A549 (cell line): ENCODE measurements at regions not wholly inside any gene's neighbourhood (a gene's known extent, or its start where the extent isn't known, plus 50 kb on each side); places are given as distances from the start of the nearest gene placed in this dataset.

Experiments
- ATAC-seq, 2 experiments: fragments of 200-7000 bp in 1 of 2; fragments of >200 bp in 1 of 2; cut with Nextera tagmentation in 1 of 2; cut with Tn5 transposase in 1 of 2; 3 replicates each; pipeline versions ENCODE4 v1.8.0 to v1.9.1; 2018 to 2020; ENCODE audit warnings: mild to moderate bottlenecking in 1 of 2, moderate library complexity in 1 of 2
- CTCF ChIA-PET: fragments of 300-600 bp; sonication (Branson Sonifier 250); formaldehyde crosslinking; extraction: SDS; loops from one replicate; lab custom pipeline; 2021; ENCODE audit warnings: antibody characterized with exemption, inconsistent platforms; lab: Yijun Ruan, JAX
- POLR2A ChIA-PET: fragments of 350-600 bp; formaldehyde crosslinking; extraction: SDS; loops from one replicate; lab custom pipeline; 2021; ENCODE audit warnings: antibody characterized with exemption, inconsistent platforms; lab: Yijun Ruan, JAX
- DNase-seq, 2 experiments: peaks; one replicate each; pipeline versions ENCODE4 v3.0.0 to v3.0.0-alpha.2; 2011 to 2016; ENCODE audit warnings: low read depth in 1 of 2, low spot score in 1 of 2
- FAIRE-seq: peaks from 2 replicates; lab custom pipeline; 2011; peaks lifted over from hg19 to GRCh38; lab: Jason Lieb, UNC
- H3K27ac ChIP-seq, 2 experiments: fragments of >200 bp; sonication (Bioruptor Twin); formaldehyde crosslinking; 3 replicates each; pipeline ENCODE4 v1.5.1; 2016 to 2017
- H3K4me1 ChIP-seq: fragments of >200 bp; sonication (Bioruptor Twin); formaldehyde crosslinking; 3 replicates; pipeline ENCODE4 v1.6.1; 2016
- H3K4me2 ChIP-seq: fragments of >200 bp; sonication (Bioruptor Twin); formaldehyde crosslinking; 3 replicates; pipeline ENCODE4 v1.6.1; 2016
- H3K4me3 ChIP-seq: fragments of >200 bp; sonication (Bioruptor Twin); formaldehyde crosslinking; 3 replicates; pipeline ENCODE4 v1.5.1; 2016
- H3K9me3 ChIP-seq: fragments of >200 bp; sonication (Bioruptor Twin); formaldehyde crosslinking; 3 replicates; pipeline ENCODE4 v1.6.1; 2016
- CBX8 ChIP-seq: fragments of 200-600 bp; sonication (generic); IDR thresholded peaks from 2 replicates; pipeline ENCODE4 v1.6.1; 2016
- CEBPB ChIP-seq, 2 experiments: fragments of >200 bp in 1 of 2; sonication (Bioruptor Twin) in 1 of 2; formaldehyde crosslinking in 1 of 2; IDR thresholded peaks; 2 replicates each; pipeline ENCODE4 v1.6.1; 2012 to 2016
- EHF ChIP-seq: fragments of 250-450 bp; sonication (Bioruptor Pico); IDR thresholded peaks from 2 replicates; pipeline ENCODE4 v1.5.0; 2020; ENCODE audit warnings: mild to moderate bottlenecking
- EP300 ChIP-seq, 2 experiments: fragments of >200 bp; sonication (Bioruptor Twin); formaldehyde crosslinking; IDR thresholded peaks; 2 replicates in 1 of 2; 3 replicates in 1 of 2; pipeline ENCODE4 v1.6.1; 2016 to 2017
- FOSL2 ChIP-seq, 2 experiments: fragments of 450-650 bp in 1 of 2; fragments of >200 bp in 1 of 2; sonication (Bioruptor Twin) in 1 of 2; formaldehyde crosslinking; IDR thresholded peaks; 2 replicates each; pipeline versions ENCODE4 v1.5.0 to v1.6.1; 2016 to 2020; ENCODE audit warnings: mild to moderate bottlenecking in 1 of 2, moderate library complexity in 1 of 2
- FOXS1 ChIP-seq: fragments of 250-450 bp; sonication (Bioruptor Pico); IDR thresholded peaks from 2 replicates; pipeline ENCODE4 v1.5.0; 2020; ENCODE audit warnings: mild to moderate bottlenecking, moderate library complexity
- HEYL ChIP-seq: fragments of 250-450 bp; sonication (Bioruptor Pico); IDR thresholded peaks from 2 replicates; pipeline ENCODE4 v1.8.0; 2021; ENCODE audit warnings: mild to moderate bottlenecking, moderate library complexity
- HMGXB4 ChIP-seq: fragments of 250-450 bp; sonication (Bioruptor Pico); IDR thresholded peaks from 2 replicates; pipeline ENCODE4 v1.5.0; 2021; ENCODE audit warnings: mild to moderate bottlenecking, moderate library complexity, borderline replicate concordance
- KDM1A ChIP-seq: fragments of 200-600 bp; sonication (generic); IDR thresholded peaks from 2 replicates; pipeline ENCODE4 v1.6.1; 2016; ENCODE audit warnings: low read depth, mild to moderate bottlenecking
- KDM5A ChIP-seq: fragments of 200-600 bp; sonication (generic); IDR thresholded peaks from 2 replicates; pipeline ENCODE4 v1.6.1; 2016; ENCODE audit warnings: antibody characterized with exemption, mild to moderate bottlenecking
- NR3C1 ChIP-seq: fragments of >200 bp; sonication (Bioruptor Twin); formaldehyde crosslinking; IDR thresholded peaks from 3 replicates; pipeline ENCODE4 v1.6.1; 2017
- PBX3 ChIP-seq: IDR thresholded peaks from 2 replicates; pipeline ENCODE4 v1.6.1; 2012
- PHF8 ChIP-seq: fragments of 200-600 bp; sonication (generic); IDR thresholded peaks from 2 replicates; pipeline ENCODE4 v1.6.1; 2016; ENCODE audit warnings: low read depth, mild to moderate bottlenecking, antibody characterized with exemption, moderate library complexity, borderline replicate concordance
- POLR2AphosphoS2 ChIP-seq: conservative IDR thresholded peaks from 2 replicates; pipeline ENCODE4 v1.6.1; 2012; ENCODE audit warnings: low read length, improper control_type of control experiment, inconsistent platforms
- RAD21 ChIP-seq, 2 experiments: fragments of >200 bp in 1 of 2; sonication (Bioruptor Twin) in 1 of 2; formaldehyde crosslinking in 1 of 2; IDR thresholded peaks in 1 of 2; conservative IDR thresholded peaks in 1 of 2; 2 replicates in 1 of 2; 3 replicates in 1 of 2; pipeline ENCODE4 v1.6.1; 2012 to 2018; ENCODE audit warnings: inconsistent platforms in 1 of 2
- RCOR1 ChIP-seq: fragments of 150-350 bp; IDR thresholded peaks from 2 replicates; pipeline ENCODE4 v1.6.1; 2014; ENCODE audit warnings: antibody characterized with exemption, low read length, low read depth
- REST ChIP-seq: fragments of 200-600 bp; sonication (generic); IDR thresholded peaks from 2 replicates; pipeline ENCODE4 v1.6.1; 2016; ENCODE audit warnings: antibody characterized with exemption, mild to moderate bottlenecking, moderate library complexity
- SREBF2 ChIP-seq: fragments of 450-650 bp; IDR thresholded peaks from 2 replicates; pipeline ENCODE4 v1.6.1; 2014; ENCODE audit warnings: mild to moderate bottlenecking, moderate library complexity
- USF2 ChIP-seq: fragments of 450-650 bp; IDR thresholded peaks from 2 replicates; pipeline ENCODE4 v1.6.1; 2014; ENCODE audit warnings: antibody characterized with exemption
- ZC3H11A ChIP-seq: fragments of 450-650 bp; IDR thresholded peaks from 2 replicates; pipeline ENCODE4 v1.6.1; 2014; ENCODE audit warnings: antibody characterized with exemption, mild to moderate bottlenecking
- ZFP36 ChIP-seq: fragments of 450-650 bp; IDR thresholded peaks from 2 replicates; pipeline ENCODE4 v1.6.1; 2014; ENCODE audit warnings: borderline replicate concordance; ENCODE audit not compliant: partially characterized antibody
- ZSCAN20 ChIP-seq: fragments of 250-450 bp; sonication (Bioruptor Pico); IDR thresholded peaks from 2 replicates; pipeline ENCODE4 v1.8.0; 2022; ENCODE audit warnings: mild to moderate bottlenecking, moderate library complexity
- WGBS: methylation state at CpG from one replicate; pipeline ENCODE4 v1.1.6; 2017; ENCODE audit errors: missing lambda C conversion rate; 5-methylcytosine and 5-hydroxymethylcytosine counted together

GRCh38 chr3:144546539-144546938 lies 574.9 kb downstream of the DIPK2A start:
- no peak overlapping the region for H3K4me3 ChIP-seq
- ATAC-seq (no peak), FAIRE-seq (no peak), DNase-seq (no peak)
- TF ChIP-seq EHF (CRISPR knock-in tag): no peak
- TF ChIP-seq NR3C1: no peak
- no peak for TF ChIP-seq FOXS1 (CRISPR knock-in tag)
- TF ChIP-seq ZFP36: no peak
- no peak for TF ChIP-seq CBX8
- no peak for TF ChIP-seq USF2
- TF ChIP-seq KDM1A: no peak
- TF ChIP-seq EP300 (IDR thresholded peaks at IDR 0.05): no peak
- ChIA-PET POLR2A (no interaction called here), CTCF (no interaction called here)
- H3K4me1 ChIP-seq: no peaks in the 10 kb centered on the region
- H3K27ac ChIP-seq: no peak overlapping the region
- 4% methylated on average over 2 of the region's 2 CpGs for WGBS
- H3K4me2 ChIP-seq: no peak overlapping the region
- H3K9me3 ChIP-seq: no peaks in the 10 kb centered on the region

GRCh38 chr3:144548346-144548745 lies 576.7 kb downstream of the DIPK2A start:
- CTCF ChIA-PET: no interaction called here
- FAIRE-seq (no peak), ATAC-seq (no peak), DNase-seq (no peak)
- H3K9me3 ChIP-seq: no peaks in the 10 kb centered on the region
- 45% methylated on average over 4 of the region's 4 CpGs for WGBS
- no peak overlapping the region for H3K4me2 ChIP-seq
- no peak overlapping the region for H3K27ac ChIP-seq
- no peak overlapping the region for H3K4me3 ChIP-seq
- TF ChIP-seq SREBF2 (no peak), ZFP36 (no peak), REST (no peak), POLR2AphosphoS2 (no peak), HEYL (CRISPR knock-in tag) (no peak), PBX3 (no peak), FOSL2 (IDR thresholded peaks at IDR 0.05) (no peak), FOSL2 (CRISPR knock-in tag; IDR thresholded peaks at IDR 0.05) (no peak), KDM5A (no peak), HMGXB4 (CRISPR knock-in tag) (no peak), ZSCAN20 (CRISPR knock-in tag) (no peak), RAD21 (conservative IDR thresholded peaks at IDR 0.05 in 1 of 2, IDR thresholded peaks at IDR 0.05 in 1 of 2) (no peak), ZC3H11A (no peak), EHF (CRISPR knock-in tag) (no peak), RCOR1 (no peak), CEBPB (IDR thresholded peaks at IDR 0.05) (no peak), PHF8 (no peak)
- POLR2A ChIA-PET: no interaction called here
- H3K4me1 ChIP-seq: no peaks in the 10 kb centered on the region
